ENCODE measurements at regions not wholly inside any gene's neighbourhood (a gene's known extent, or its start where the extent isn't known, plus 50 kb on each side); places are given as distances from the start of the nearest gene placed in this dataset.

GRCh38 chr5:167578977-167579692 is 712.3 kb upstream of the WWC1 start:
- peak; percentile 11 for DNase-seq (ENCODE audit: extremely low read depth, low read depth)
- no peak for TF ChIP-seq CTCF (IDR thresholded peaks at IDR 0.05; ENCODE audit: low read depth, low read length)

- no peak for DNase-seq (ENCODE audit: extremely low read depth, low read depth)
- no peak for TF ChIP-seq CTCF (IDR thresholded peaks at IDR 0.05; ENCODE audit: low read depth, low read length)
These were observed 711.8 kb upstream of the WWC1 start for GRCh38 chr5:167579693-167580055.

- DNase-seq (ENCODE audit: extremely low read depth, low read depth): no peak
- TF ChIP-seq CTCF (IDR thresholded peaks at IDR 0.05; ENCODE audit: low read depth, low read length): no peak
These were observed 710.8 kb upstream of the WWC1 start for GRCh38 chr5:167580608-167581007.

GRCh38 chr5:167582283-167582682 is 709.2 kb upstream of the WWC1 start:
- no peak for DNase-seq (ENCODE audit: extremely low read depth, low read depth)
- TF ChIP-seq CTCF (IDR thresholded peaks at IDR 0.05; ENCODE audit: low read depth, low read length): peak; percentile 18

- no peak for TF ChIP-seq CTCF (IDR thresholded peaks at IDR 0.05; ENCODE audit: low read depth, low read length)
These were observed 708.6 kb upstream of the WWC1 start for GRCh38 chr5:167582886-167583285.

GRCh38 chr5:167585184-167585583 is 706.3 kb upstream of the WWC1 start:
- no peak for DNase-seq (ENCODE audit: extremely low read depth, low read depth)
- no peak for TF ChIP-seq CTCF (IDR thresholded peaks at IDR 0.05; ENCODE audit: low read depth, low read length)

More at GRCh38 chr5:167582886-167583285, 708.6 kb upstream of the WWC1 start:
- DNase-seq (ENCODE audit: extremely low read depth, low read depth): no peak

GRCh38 chr5:167587772-167588437 is 703.5 kb upstream of the WWC1 start:
- peak; percentile 25 for TF ChIP-seq CTCF (IDR thresholded peaks at IDR 0.05; ENCODE audit: low read depth, low read length)
- DNase-seq (ENCODE audit: extremely low read depth, low read depth): no peak
